IPS-18a (cell line): ENCODE measurements at regions not wholly inside any gene's neighbourhood (a gene's known extent, or its start where the extent isn't known, plus 50 kb on each side); places are given as distances from the start of the nearest gene placed in this dataset.

Experiments
- H3K27ac ChIP-seq: one replicate; pipeline ENCODE4 v1.5.1; 2013; ENCODE audit warnings: low read length
- H3K27me3 ChIP-seq: one replicate; pipeline ENCODE4 v1.6.1; 2013; ENCODE audit warnings: mild to moderate bottlenecking, low read length; ENCODE audit not compliant: control insufficient read depth, insufficient read depth
- H3K36me3 ChIP-seq: one replicate; pipeline ENCODE4 v1.6.1; 2013; ENCODE audit warnings: low read depth, low read length; ENCODE audit not compliant: control insufficient read depth
- H3K4me1 ChIP-seq: one replicate; pipeline ENCODE4 v1.6.1; 2013; ENCODE audit warnings: low read depth, low read length; ENCODE audit not compliant: control insufficient read depth
- H3K4me3 ChIP-seq: one replicate; pipeline ENCODE4 v1.5.1; 2013; ENCODE audit warnings: low read length
- H3K9ac ChIP-seq: one replicate; pipeline ENCODE4 v1.6.1; 2013; ENCODE audit warnings: mild to moderate bottlenecking, low read length, moderate library complexity
- H3K9me3 ChIP-seq: one replicate; pipeline ENCODE4 v1.6.1; 2013; ENCODE audit warnings: low read depth, low read length; ENCODE audit not compliant: control insufficient read depth

- H3K4me3 ChIP-seq = no peak overlapping the region
- no peak overlapping the region for H3K27ac ChIP-seq
- H3K9me3 ChIP-seq = no peaks in the 10 kb centered on the region
- no peak overlapping the region for H3K9ac ChIP-seq
- no peaks in the 10 kb centered on the region for H3K27me3 ChIP-seq
- no peaks in the 10 kb centered on the region for H3K4me1 ChIP-seq
- no peaks in the 10 kb centered on the region for H3K36me3 ChIP-seq
Measured at GRCh38 chr14:87067591-87067990, 925.4 kb downstream of the GALC start.

GRCh38 chr14:87067061-87067460, 925.9 kb downstream of the GALC start:
- Histone ChIP-seq H3K4me3 (no peak overlapping the region), H3K27ac (no peak overlapping the region), H3K36me3 (no peaks in the 10 kb centered on the region), H3K9ac (no peak overlapping the region), H3K27me3 (no peaks in the 10 kb centered on the region), H3K9me3 (no peaks in the 10 kb centered on the region), H3K4me1 (no peaks in the 10 kb centered on the region)

GRCh38 chr14:87066221-87066817, 926.7 kb downstream of the GALC start:
- no peaks in the 10 kb centered on the region for H3K36me3 ChIP-seq
- no peak overlapping the region for H3K27ac ChIP-seq
- no peak overlapping the region for H3K9ac ChIP-seq
- H3K4me1 ChIP-seq = no peaks in the 10 kb centered on the region
- no peaks in the 10 kb centered on the region for H3K9me3 ChIP-seq
- H3K27me3 ChIP-seq = no peaks in the 10 kb centered on the region
- no peak overlapping the region for H3K4me3 ChIP-seq

- Histone ChIP-seq H3K27ac (no peak overlapping the region), H3K4me3 (no peak overlapping the region), H3K4me1 (no peaks in the 10 kb centered on the region)
Measured at GRCh38 chr14:87065366-87065765, 927.6 kb downstream of the GALC start.

GRCh38 chr14:87063181-87063580, 929.8 kb downstream of the GALC start:
- Histone ChIP-seq H3K9ac (no peak overlapping the region), H3K4me3 (no peak overlapping the region)

More at GRCh38 chr14:87065366-87065765, 927.6 kb downstream of the GALC start:
- Histone ChIP-seq H3K9me3 (no peaks in the 10 kb centered on the region), H3K36me3 (no peaks in the 10 kb centered on the region), H3K27me3 (no peaks in the 10 kb centered on the region), H3K9ac (no peak overlapping the region)

GRCh38 chr14:87060405-87060804, 932.6 kb downstream of the GALC start:
- Histone ChIP-seq H3K9ac (no peak overlapping the region), H3K36me3 (no peaks in the 10 kb centered on the region), H3K4me1 (no peaks in the 10 kb centered on the region), H3K9me3 (no peaks in the 10 kb centered on the region), H3K27me3 (no peaks in the 10 kb centered on the region), H3K27ac (no peak overlapping the region), H3K4me3 (no peak overlapping the region)

More at GRCh38 chr14:87063181-87063580, 929.8 kb downstream of the GALC start:
- H3K4me1 ChIP-seq = no peaks in the 10 kb centered on the region
- no peak overlapping the region for H3K27ac ChIP-seq
- H3K9me3 ChIP-seq = no peaks in the 10 kb centered on the region
- no peaks in the 10 kb centered on the region for H3K36me3 ChIP-seq
- H3K27me3 ChIP-seq = no peaks in the 10 kb centered on the region

GRCh38 chr14:87059060-87059839, 933.7 kb downstream of the GALC start:
- no peaks in the 10 kb centered on the region for H3K9me3 ChIP-seq
- H3K4me1 ChIP-seq = no peaks in the 10 kb centered on the region
- H3K4me3 ChIP-seq = no peak overlapping the region

GRCh38 chr14:87055007-87055406, 938.0 kb downstream of the GALC start:
- Histone ChIP-seq H3K9me3 (no peaks in the 10 kb centered on the region), H3K27me3 (no peaks in the 10 kb centered on the region), H3K9ac (no peak overlapping the region), H3K4me1 (no peaks in the 10 kb centered on the region), H3K36me3 (no peaks in the 10 kb centered on the region), H3K27ac (no peak overlapping the region), H3K4me3 (no peak overlapping the region)

More at GRCh38 chr14:87059060-87059839, 933.7 kb downstream of the GALC start:
- Histone ChIP-seq H3K27ac (no peak overlapping the region), H3K27me3 (no peaks in the 10 kb centered on the region), H3K9ac (no peak overlapping the region), H3K36me3 (no peaks in the 10 kb centered on the region)

- H3K9me3 ChIP-seq = no peaks in the 10 kb centered on the region
- H3K36me3 ChIP-seq = no peaks in the 10 kb centered on the region
- H3K27me3 ChIP-seq = no peaks in the 10 kb centered on the region
- no peak overlapping the region for H3K4me3 ChIP-seq
- H3K9ac ChIP-seq = no peak overlapping the region
- no peaks in the 10 kb centered on the region for H3K4me1 ChIP-seq
- H3K27ac ChIP-seq = no peak overlapping the region
Measured at GRCh38 chr14:87052646-87053225, 940.2 kb downstream of the GALC start.

- Histone ChIP-seq H3K27me3 (no peaks in the 10 kb centered on the region), H3K9me3 (no peaks in the 10 kb centered on the region), H3K4me1 (no peaks in the 10 kb centered on the region), H3K9ac (no peak overlapping the region), H3K4me3 (no peak overlapping the region), H3K36me3 (no peaks in the 10 kb centered on the region), H3K27ac (no peak overlapping the region)
Measured at GRCh38 chr14:87050421-87050820, 942.6 kb downstream of the GALC start.

GRCh38 chr14:87049950-87050349, 943.0 kb downstream of the GALC start:
- Histone ChIP-seq H3K4me1 (no peaks in the 10 kb centered on the region), H3K36me3 (no peaks in the 10 kb centered on the region), H3K27ac (no peak overlapping the region), H3K27me3 (no peaks in the 10 kb centered on the region), H3K9ac (no peak overlapping the region), H3K4me3 (no peak overlapping the region), H3K9me3 (no peaks in the 10 kb centered on the region)
